Vagina (tissue), 2 donors: ENCODE measurements at regions not wholly inside any gene's neighbourhood (a gene's known extent, or its start where the extent isn't known, plus 50 kb on each side); places are given as distances from the start of the nearest gene placed in this dataset.

Experiments used
- POLR2AphosphoS5 ChIP-seq, 2 donors: sonication (generic); formaldehyde crosslinking; IDR thresholded peaks; one replicate each; pipeline ENCODE4 v1.9.0; 2017; ENCODE audit warnings: antibody characterized with exemption in 2 of 2, mild to moderate bottlenecking in 2 of 2, low read depth in 1 of 2; ENCODE audit not compliant: insufficient read depth in 1 of 2
- TF ChIP-seq, protein P1 (sequence below), 3 experiments: fragments of 450-650 bp in 2 of 3; fragments of 200-600 bp in 1 of 3; sonication (generic) in 1 of 3; IDR thresholded peaks; one replicate each; pipeline ENCODE4 v1.5.1; 2017 to 2019; ENCODE audit warnings: antibody characterized with exemption in 3 of 3, mild to moderate bottlenecking in 2 of 3, moderate library complexity in 2 of 3

- TF ChIP-seq, protein P1, sequence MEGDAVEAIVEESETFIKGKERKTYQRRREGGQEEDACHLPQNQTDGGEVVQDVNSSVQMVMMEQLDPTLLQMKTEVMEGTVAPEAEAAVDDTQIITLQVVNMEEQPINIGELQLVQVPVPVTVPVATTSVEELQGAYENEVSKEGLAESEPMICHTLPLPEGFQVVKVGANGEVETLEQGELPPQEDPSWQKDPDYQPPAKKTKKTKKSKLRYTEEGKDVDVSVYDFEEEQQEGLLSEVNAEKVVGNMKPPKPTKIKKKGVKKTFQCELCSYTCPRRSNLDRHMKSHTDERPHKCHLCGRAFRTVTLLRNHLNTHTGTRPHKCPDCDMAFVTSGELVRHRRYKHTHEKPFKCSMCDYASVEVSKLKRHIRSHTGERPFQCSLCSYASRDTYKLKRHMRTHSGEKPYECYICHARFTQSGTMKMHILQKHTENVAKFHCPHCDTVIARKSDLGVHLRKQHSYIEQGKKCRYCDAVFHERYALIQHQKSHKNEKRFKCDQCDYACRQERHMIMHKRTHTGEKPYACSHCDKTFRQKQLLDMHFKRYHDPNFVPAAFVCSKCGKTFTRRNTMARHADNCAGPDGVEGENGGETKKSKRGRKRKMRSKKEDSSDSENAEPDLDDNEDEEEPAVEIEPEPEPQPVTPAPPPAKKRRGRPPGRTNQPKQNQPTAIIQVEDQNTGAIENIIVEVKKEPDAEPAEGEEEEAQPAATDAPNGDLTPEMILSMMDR (IDR thresholded peaks at IDR 0.05): no peak
- no peak for TF ChIP-seq POLR2AphosphoS5 (IDR thresholded peaks at IDR 0.05; ENCODE audit: insufficient read depth in 1 of 2, low read depth in 1 of 2)
Observed at GRCh38 chr13:33683376-33683775, 134.6 kb upstream of the RFC3 start.
